ENCODE measurements at regions not wholly inside any gene's neighbourhood (a gene's known extent, or its start where the extent isn't known, plus 50 kb on each side); places are given as distances from the start of the nearest gene placed in this dataset.

DNA sequence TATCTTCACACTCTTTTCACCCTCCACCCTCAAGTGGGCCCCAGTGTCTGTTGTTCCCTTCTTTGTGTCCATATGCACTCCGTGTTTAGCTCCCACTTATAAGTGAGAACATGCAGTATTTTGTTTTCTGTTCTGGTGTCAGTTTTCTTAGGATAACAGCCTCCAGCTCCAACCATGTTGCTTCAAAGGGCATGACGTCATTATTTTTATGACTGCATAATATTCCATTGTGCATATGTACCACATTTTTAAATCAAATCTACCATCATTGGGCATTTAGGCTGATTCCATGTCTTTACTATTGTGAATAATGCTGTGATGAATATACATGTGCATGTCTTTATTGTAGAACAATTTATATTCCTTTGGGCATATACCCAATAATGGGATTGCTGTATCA is 140.3 kb downstream of the LYPLAL1 start:
- intact Hi-C loops (cut with DNase I) = no loop called here
- no peaks in the 10 kb centered on the region for H3K36me3 ChIP-seq
- H3K27ac ChIP-seq = no peak overlapping the region
- ATAC-seq (no peak), DNase-seq (no peak)
- H3K4me3 ChIP-seq = no peak overlapping the region
- peaks cover 0 to 10% (median 0%) of the 10 kb centered on the region in 9 donors for H3K4me1 ChIP-seq
- peaks cover 0 to 21% (median 11%) of the 10 kb centered on the region in 11 donors for H3K9me3 ChIP-seq
- H3K27me3 ChIP-seq = no peaks in the 10 kb centered on the region
- TF ChIP-seq, protein P1, sequence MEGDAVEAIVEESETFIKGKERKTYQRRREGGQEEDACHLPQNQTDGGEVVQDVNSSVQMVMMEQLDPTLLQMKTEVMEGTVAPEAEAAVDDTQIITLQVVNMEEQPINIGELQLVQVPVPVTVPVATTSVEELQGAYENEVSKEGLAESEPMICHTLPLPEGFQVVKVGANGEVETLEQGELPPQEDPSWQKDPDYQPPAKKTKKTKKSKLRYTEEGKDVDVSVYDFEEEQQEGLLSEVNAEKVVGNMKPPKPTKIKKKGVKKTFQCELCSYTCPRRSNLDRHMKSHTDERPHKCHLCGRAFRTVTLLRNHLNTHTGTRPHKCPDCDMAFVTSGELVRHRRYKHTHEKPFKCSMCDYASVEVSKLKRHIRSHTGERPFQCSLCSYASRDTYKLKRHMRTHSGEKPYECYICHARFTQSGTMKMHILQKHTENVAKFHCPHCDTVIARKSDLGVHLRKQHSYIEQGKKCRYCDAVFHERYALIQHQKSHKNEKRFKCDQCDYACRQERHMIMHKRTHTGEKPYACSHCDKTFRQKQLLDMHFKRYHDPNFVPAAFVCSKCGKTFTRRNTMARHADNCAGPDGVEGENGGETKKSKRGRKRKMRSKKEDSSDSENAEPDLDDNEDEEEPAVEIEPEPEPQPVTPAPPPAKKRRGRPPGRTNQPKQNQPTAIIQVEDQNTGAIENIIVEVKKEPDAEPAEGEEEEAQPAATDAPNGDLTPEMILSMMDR (IDR thresholded peaks at IDR 0.05) = no peak
- 95 to 96% methylated on average over 2 of the region's 2 CpGs for WGBS, 2 donors

- Histone ChIP-seq H3K9me3 (peaks cover 0 to 25% (median 11%) of the 10 kb centered on the region in 11 donors), H3K4me3 (no peak overlapping the region), H3K27me3 (no peaks in the 10 kb centered on the region), H3K36me3 (no peaks in the 10 kb centered on the region), H3K27ac (no peak overlapping the region), H3K4me1 (peaks cover 0 to 10% (median 0%) of the 10 kb centered on the region in 9 donors)
- TF ChIP-seq, protein P1 (IDR thresholded peaks at IDR 0.05) = no peak
- intact Hi-C loops (cut with DNase I) = no loop called here
- WGBS, 2 donors = 56 to 63% methylated on average over 3 of the region's 3 CpGs
- peak in 4 of 8 donors; percentile 55 to 81 (median 70) for ATAC-seq
- no peak for DNase-seq
These were observed 139.3 kb downstream of the LYPLAL1 start for GRCh38 chr1:219312967-219313366.

GRCh38 chr1:219310181-219310728 is 136.6 kb downstream of the LYPLAL1 start:
- WGBS, 2 donors = 37 to 59% methylated on average over 1 of the region's 1 CpG
- no peak for ATAC-seq
- H3K36me3 ChIP-seq = no peaks in the 10 kb centered on the region
- H3K4me1 ChIP-seq = peaks cover 0 to 10% (median 0%) of the 10 kb centered on the region in 9 donors
- TF ChIP-seq, protein P1 (IDR thresholded peaks at IDR 0.05) = no peak
- no peaks in the 10 kb centered on the region for H3K27me3 ChIP-seq
- H3K27ac ChIP-seq = no peak overlapping the region
- intact Hi-C loops (cut with DNase I) = no loop called here
- DNase-seq = no peak
- no peak overlapping the region for H3K4me3 ChIP-seq
- peaks cover 0 to 19% (median 0%) of the 10 kb centered on the region in 11 donors for H3K9me3 ChIP-seq

- WGBS, 2 donors = 96 to 98% methylated on average over 4 of the region's 4 CpGs
- intact Hi-C loops (cut with DNase I) = no loop called here
- H3K9me3 ChIP-seq = peaks cover 0 to 17% (median 0%) of the 10 kb centered on the region in 11 donors
- TF ChIP-seq, protein P1 (IDR thresholded peaks at IDR 0.05) = no peak
- H3K27me3 ChIP-seq = no peaks in the 10 kb centered on the region
- no peak overlapping the region for H3K4me3 ChIP-seq
- DNase-seq (no peak), ATAC-seq (no peak)
- peaks cover 0 to 21% (median 4%) of the 10 kb centered on the region in 9 donors for H3K4me1 ChIP-seq
- H3K36me3 ChIP-seq = no peaks in the 10 kb centered on the region
- H3K27ac ChIP-seq = no peak overlapping the region
These were observed 134.7 kb downstream of the LYPLAL1 start for GRCh38 chr1:219308367-219308766.
